HG03135 (cell line): ENCODE measurements at regions not wholly inside any gene's neighbourhood (a gene's known extent, or its start where the extent isn't known, plus 50 kb on each side); places are given as distances from the start of the nearest gene placed in this dataset.

ENCODE experiments used
- ATAC-seq: cut with Tn5 transposase; IDR thresholded peaks from one replicate; pipeline ENCODE4 v1.9.1; 2021; ENCODE audit warnings: mild to moderate bottlenecking, moderate library complexity; ENCODE audit not compliant: unreplicated experiment

DNA sequence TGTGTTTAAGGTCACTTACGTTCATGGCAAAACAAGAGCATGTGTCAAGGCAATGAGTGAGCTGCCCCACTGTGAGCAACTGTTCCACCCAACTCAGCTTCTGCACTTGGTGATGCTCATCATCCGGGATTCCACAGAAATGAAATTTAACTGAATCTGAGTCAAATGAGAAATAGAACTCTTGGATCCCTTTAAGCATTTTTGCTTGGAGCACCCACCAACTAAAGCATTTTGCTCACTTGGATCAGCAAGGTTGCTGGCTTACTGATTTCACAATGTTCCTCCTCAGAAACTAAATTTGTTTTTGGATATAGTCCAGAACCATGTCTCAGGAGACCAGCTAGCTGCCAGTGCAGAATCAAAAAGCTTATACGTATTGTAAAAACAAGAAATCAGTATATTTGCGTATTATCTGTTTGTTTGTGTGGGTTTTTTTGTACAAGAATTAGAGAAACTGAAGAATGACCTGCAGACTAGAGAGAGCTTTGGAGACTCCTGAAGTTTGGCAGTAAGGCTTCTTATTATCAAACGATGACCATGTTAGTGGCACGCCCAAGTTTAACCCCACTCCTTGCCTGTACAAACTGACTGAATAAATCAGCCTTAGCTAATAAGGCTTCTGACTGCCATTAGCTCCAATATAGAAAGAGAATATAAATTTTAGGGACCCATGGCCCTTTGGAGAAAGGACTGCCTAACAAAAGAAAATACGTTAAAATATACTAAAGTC, 153.8 kb upstream of the FST start:
- ATAC-seq = no peak

DNA sequence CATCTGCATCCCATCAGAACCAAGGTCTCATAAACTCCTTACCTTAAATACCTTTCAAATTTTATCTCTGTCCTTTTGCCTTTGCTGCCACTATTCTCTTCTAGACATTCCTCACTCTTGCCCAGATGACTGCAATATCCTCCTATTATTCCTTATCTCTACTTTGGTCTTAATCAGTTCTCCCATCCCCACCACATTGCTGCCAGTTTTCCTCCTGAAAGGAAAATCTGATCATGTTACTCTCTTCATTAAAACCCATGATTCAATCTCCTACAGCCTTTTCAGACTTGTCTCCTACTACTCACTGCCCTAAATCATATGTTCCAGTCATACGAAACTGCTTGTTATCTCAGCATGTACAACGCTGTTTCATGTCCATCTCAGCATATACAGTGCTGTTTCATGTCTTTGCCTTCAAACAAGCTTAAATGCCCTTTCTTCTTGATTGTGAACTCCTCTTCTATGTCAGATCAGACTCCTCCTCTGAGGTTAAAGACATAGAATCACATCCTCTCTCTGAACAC, 152.6 kb upstream of the FST start:
- ATAC-seq = no peak

DNA sequence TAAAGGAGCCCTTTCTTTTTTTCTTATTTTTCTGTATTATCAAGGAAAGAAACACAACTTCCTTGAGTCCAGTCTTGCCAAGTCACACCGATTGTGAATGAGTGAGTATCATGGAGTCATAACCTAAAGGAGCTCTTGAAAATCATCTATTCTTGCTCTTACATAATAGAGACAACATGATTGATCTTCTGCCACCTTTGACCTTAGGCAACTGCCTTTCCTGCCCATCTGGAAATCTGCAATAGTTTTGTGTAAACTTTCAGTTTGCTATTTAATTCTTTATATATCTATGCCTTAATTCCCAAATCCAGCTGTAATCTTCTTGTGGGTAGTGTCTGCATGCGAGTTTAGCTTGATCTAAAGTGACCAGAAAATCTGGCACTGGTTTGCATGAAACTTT, 149.9 kb upstream of the FST start:
- ATAC-seq = no peak

DNA sequence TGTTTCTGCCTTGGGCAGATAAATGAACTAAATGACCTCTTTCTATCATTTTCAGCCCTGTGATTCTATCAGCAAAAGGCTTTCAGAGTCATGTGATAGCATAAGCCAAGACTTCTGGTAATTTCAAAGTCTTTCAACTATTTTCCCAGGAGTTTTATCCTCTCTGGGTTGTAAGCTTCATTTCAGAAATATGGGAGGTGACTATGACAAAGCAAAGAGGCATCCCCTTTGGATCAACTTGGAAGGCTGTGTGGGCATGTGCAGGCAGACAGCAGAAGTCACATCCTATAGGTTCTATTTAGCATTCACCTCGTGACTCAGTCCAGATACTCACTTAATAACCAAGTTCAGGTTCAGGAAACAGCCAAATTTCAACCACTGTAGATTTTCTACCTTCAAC, 149.0 kb upstream of the FST start:
- ATAC-seq = no peak

DNA sequence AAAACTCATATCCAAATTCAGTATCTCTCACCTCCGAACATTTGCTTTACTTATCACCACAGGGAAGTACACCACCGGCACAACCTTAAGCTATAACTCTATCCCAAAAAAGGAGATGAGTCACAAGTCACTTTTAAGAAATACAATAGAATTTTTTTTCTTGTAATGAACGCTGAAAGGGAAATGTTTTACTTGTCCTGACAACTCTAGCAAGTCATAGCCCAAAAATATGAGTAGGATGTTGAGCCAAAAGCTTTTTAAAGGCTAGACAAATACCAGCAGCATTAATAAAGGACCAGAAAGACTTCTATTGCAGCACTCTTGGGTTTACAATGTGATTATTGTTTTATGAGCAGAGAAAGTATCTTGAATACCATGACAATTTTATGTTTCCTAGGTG, 147.3 kb upstream of the FST start:
- no peak for ATAC-seq

DNA sequence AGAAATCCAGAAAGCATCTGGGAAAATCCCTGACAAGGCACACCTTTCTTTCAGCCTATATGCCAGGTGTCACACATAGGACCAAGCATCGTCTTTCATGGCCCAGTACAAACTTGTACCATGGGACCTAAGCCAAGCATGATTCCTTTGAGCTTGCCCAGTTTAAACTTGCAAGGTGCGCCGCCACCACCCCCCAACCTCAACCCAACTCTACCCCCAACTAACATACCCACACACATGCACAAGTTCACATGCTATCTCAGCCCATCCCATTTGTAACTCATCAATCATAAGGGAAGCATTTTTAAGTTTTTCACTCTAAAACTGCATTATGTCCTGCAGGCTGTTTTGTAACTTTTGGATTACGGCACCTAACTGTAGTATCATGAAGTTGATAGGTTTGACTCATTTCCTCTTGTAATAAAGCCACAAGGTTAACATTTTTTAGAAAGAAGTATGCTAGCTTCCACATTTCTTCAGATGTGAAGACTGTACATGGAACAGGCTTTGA, 145.9 kb upstream of the FST start:
- no peak for ATAC-seq

DNA sequence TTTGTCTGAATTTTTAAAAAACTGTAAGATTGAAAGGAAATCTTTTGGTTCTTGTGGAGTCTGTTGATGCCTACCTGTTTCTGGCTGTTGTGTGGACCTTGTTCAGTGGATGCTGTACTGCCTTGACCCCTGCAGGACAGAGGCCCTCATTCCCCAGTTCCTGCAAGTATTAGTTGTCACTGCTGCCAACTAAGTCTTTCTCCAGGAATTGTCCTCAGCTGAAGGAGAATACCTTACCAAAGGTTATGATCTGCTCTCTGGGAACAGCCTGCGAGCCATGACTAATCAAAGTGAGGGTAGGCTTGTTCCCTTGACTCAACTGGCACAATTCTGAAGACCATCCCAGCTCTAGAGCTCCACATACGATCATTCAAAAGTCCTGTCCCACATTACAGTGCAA, 145.3 kb upstream of the FST start:
- no peak for ATAC-seq

DNA sequence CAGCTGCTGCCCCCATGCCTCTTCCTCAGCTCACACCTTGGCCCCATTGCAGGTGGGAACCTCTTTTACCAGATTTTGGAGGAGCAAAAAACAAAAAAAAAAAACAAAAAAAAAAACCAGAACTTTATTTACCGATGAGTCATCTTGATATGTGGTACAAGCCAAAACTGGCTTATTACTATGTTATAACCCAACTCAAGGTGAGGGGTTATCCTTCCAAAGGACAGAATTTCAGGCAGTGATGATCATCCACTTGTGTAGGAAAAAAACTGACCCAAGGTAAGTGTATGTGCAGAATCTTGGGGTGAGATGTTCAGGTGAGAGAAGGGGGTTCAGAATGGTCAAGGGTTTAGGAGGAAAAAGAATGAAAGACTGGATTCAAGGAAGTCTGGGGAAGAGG, 142.6 kb upstream of the FST start:
- no peak for ATAC-seq

DNA sequence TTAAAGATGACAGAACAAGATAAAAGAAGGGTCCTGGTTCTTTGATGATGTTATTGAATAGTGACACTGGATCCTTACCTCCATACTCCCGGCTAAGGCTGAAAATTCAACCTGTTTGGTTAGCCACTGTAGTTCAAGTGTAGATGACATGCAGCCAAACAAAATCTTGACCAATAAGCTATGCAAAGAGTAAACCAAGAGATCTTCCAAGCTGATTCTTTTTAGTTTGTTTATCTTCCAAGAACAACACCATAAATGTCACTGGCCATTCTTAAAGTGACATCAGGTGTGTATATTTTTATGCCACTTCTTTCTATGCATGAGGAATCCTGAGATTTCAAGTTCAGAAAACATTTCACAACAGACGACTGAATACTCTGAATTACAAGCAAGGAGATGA, 141.5 kb upstream of the FST start:
- no peak for ATAC-seq

DNA sequence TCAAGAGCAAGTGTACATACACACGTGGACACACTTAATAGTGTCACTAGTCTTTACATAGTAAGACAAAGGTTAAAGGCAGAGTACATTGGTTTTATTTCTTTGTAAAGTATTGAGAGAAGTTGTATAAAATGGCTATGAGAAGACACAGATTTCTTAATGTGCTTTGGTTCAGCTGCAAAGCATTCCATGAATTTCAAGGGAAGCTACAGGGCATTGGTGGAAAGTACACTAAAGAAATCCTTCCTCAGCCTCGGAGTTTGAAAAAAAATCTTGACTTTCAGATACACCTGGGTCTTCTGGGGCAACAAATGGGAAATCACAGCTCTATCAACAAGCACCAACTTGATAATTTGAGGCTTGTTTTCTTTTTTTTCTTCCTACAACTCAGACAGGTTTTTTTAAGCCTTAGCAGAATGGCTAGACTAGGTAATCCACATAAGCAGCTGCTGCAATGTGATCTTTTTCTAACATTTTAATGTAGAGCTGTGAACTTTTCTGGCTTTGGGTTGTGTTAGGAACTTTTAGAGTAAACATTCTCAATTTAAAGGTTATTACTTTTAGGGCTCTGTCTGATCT, 140.4 kb upstream of the FST start:
- ATAC-seq = no peak

DNA sequence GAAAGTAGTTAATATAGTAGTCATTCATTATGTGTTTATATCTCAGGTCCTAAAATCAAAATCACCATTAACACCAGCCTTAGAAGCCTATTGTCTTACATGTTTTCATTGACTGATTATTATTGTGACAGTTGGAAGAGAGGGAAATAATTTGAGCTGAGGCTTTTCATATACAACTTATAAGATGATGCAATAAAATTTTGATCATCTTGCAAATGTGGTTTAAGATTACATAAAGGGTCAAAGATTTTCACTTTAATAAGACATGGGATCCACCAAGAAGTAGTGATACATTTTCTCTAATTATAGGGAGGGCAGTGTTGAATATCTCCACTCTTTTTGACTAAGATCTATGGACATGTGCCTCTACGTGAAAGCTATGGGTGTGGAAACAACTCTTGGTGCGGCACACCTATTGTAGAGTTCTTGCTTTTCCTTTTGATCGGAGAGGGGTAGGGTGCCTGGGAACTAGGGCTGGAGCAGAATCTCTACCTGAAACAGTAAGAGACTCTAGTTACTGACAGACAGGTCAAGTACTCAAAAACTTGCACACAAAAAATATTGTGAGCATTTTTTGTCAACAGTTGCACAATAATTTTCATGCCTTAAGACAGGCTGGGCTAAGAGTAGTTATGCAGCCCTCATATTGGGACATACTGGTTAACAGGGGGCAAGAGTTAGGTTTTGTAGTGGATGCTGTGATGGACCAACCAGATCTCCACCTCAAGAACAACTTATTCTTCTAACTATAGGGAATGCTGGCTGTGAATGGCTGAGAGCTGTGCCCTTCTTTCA, 139.3 kb upstream of the FST start:
- ATAC-seq = no peak

DNA sequence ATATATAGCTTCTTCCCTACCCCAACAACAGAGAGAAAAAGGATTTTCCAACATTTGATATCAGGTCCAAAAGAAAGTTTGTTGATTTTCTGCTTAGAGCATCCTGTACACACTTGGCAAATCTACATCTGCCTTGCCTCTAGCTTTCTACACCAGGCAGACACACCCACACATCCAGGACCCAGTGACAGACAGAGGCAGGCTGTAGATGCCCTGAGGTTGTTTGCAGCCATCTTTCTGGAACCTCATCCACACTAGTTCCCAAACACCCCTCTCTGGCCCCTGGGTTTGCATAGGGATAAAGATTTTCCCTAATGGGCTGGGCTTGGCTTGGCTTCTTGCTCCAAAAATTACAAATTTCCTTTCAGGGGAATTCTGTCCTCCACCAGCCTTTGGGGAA, 138.2 kb upstream of the FST start:
- no peak for ATAC-seq

DNA sequence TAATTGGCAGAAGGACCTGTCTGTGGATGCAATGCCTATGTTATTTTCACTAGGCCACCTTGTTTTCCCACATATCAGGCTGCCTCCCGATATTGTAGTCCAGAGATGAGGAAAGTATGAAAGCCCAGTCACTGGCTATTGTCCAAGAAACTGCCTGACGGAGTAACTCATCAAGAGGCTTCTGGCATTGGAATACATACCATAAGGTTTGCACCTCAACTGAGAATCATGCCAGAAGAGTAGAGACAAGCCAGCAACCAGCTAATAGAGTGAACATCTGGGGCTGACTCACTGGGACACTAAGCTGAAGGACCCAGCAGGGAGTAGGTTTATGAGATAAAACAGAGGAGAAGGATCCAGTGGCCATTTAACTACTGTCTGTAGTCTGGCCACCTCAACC, 137.2 kb upstream of the FST start:
- no peak for ATAC-seq

DNA sequence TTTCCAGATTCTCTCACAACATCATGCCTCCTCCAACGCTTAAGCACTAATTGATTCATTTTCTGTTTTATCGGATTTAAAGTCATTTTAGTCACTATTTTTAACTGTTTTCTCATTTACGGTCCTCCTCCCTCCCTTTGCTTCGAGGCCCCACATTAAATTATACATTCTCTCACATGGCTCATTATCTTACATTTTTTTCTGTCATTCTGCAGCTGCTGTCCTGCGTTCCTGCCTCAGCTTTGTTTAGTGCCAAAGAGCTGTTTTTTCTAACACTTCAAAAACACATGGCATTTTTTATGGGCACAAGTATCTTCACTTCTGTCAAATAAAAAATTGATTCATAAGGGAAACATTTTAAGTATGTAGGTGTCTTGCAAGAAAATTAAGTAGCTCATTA, 130.1 kb upstream of the FST start:
- ATAC-seq = no peak

DNA sequence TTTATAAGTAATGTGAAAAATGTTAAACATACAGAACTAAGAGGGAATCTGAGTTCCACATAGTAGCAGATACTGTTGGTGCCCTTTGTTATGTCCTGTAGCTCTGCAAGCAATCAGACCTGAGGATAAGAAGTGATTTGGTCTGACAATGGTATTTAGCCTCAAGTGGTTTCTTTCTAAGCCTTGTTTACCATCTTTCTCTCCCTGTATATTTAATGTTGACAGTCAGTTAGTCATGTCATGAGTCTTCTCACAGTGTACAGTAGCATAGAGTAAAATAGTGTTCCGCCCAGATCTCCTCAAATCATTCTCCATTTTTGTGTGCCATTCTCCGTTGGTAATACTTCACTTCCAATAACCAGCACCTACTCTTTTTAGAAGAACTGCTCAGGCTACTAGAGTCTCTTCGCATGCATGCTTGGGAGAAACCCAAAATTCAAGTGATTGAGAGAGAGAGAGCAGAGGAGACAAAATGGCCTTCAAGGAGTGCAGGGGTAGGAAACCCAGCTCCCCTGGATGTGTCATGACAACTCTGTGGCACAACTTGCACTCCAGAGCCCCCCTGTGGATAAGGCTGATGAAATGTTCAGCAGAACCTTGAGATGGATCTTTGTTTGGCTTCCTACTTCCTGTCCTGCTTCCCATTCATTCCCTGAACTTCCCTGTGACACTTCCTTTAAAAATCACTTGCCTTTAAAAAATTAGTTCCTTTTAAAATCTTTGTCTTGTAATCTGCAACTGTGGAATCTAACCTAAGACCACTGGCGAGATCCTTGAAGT, 129.2 kb upstream of the FST start:
- no peak for ATAC-seq

DNA sequence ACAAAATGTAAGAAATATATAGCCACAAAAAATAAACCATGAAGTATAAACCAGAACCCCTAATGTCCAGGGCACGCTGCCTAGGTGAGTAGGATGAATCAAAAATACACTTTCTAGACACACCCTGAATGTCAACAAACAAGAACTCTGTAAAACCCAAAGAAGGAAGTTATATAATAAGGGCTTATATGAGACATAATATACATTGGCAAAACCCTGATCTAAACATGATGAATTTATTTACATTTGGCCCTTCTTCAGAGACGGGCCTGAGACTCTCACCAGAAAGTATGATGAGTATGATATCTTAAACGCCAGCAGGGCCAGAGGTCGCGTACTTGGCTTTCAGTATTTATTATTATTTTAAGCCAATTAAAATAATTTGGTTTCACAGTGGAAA, 125.1 kb upstream of the FST start:
- ATAC-seq = no peak

DNA sequence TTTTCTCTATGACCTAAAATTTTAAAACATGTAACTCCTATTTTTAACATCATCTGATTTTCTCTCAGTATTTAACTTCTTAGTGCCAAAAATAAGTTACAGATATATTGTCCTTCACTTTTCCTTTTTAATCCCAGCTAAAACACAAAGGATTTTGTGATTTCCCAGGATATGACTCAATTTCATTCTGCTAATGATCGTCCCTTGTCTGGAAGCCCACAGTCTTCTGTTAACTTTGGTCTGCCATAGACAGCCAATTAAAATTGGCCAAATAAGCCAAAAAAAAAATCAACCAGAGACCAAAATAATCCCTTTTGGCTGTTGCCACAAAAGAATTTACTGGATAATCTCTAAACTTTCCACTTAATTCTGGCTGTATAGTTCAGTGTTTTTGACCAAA, 124.5 kb upstream of the FST start:
- ATAC-seq = no peak

DNA sequence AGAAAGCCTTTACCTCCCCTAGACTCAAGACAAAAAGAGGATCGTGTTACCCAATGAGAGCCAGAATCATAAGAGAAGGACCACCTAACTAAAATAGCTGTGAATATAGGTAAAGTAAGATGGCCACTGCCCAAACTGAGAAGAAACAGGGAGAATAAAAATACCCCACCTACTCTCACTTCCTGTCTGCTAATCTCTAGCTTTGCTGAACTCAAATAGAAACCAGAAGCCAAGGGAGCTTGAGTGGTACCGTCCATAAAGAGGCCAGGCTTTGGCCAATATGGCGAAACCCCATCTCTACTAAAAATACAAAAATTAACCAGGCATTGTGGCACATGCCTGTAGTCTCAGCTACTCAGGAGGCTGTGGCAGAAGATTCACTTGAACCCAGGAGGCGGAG, 123.0 kb upstream of the FST start:
- no peak for ATAC-seq

DNA sequence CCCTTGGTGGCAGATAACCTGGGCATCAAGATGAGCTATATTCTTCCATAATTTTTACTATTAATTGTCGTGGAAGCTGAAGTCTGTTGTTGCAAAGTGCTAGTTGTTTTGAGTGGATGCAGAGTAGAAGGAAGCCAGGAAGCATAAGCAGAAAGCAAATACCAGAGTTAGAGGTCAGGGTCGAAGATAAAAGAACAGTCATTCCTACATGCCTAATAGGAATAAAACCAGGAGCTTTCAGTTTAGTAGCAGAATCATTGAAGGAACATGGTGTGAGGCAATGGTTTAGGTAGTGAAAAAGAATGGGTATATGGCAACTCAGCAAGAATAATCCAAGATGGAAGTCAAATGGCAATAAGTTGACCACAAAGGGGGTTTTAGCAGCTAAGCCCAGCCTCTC, 121.6 kb upstream of the FST start:
- no peak for ATAC-seq

DNA sequence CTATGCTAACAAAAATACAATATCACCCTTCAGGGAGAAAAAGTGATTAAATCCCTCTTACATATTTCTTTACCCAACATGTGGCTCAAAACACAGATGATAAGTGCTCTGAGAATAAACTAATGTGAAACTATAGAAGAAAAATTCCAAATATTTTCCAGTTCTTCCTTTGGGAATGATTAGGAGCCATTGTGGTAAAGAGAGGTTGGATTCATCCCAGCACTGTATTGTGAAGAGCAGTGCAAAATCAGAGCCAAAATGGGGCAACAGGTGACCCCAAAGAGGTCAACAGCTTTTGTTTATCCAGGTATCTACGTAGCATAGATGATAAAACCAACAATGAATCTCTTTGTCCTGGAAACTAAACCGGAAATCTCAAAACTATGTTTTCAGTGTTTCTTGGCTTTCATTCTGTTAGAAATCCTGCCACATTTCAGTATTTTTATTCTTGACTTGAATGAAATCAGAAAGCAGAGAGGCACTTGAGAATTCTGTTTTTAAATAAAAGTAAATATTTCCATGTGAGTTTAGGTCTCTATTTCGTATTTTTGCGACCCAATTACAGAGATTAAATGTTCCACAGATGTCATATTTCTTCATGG, 120.4 kb upstream of the FST start:
- ATAC-seq = no peak

DNA sequence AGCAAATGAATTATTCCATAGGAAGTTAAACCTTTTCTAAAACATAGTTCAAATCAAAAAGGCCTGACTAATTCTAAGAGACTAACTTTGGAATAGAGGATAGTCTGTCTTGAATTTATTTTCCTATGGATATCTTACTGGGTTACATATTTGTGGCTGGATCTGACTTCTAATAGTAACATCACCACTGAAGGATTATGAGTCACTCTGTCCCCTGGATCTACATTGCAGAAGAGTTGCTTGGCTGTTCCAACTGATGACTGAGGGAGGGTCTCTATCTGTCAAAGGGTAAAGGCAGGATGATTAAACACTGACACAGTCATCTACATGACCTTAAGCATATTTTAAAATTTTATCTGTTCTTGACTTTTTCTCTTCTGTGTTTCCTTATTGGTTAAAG, 119.6 kb upstream of the FST start:
- no peak for ATAC-seq
